ENCODE measurements at regions not wholly inside any gene's neighbourhood (a gene's known extent, or its start where the extent isn't known, plus 50 kb on each side); places are given as distances from the start of the nearest gene placed in this dataset.

- Mint-ChIP-seq H3K9me3 (ENCODE audit: insufficient read depth) (no peaks in the 10 kb centered on the region), H3K27ac (no peak overlapping the region), H3K27me3 (peaks cover 3% of the 10 kb centered on the region), H3K4me1 (no peaks in the 10 kb centered on the region), H3K4me3 (no peak overlapping the region)
- intact Hi-C loops (cut with micrococcal nuclease) = no loop called here
- H3K4me3 ChIP-seq (ENCODE audit: control extremely low read depth in 1 of 5, extremely low read depth in 1 of 5, insufficient read depth in 1 of 5, low read depth in 2 of 5, low read length in 4 of 5) = no peak overlapping the region
- no peaks in the 10 kb centered on the region for H4K20me1 ChIP-seq (ENCODE audit: control insufficient read depth, insufficient read depth, low read length, poor library complexity, severe bottlenecking)
- no peak overlapping the region for H2AFZ ChIP-seq (ENCODE audit: insufficient read depth, low read depth, low read length, poor library complexity, severe bottlenecking)
- no peak overlapping the region for H3K4me2 ChIP-seq (replicated peaks; ENCODE audit: low read depth, low read length, poor library complexity, severe bottlenecking)
- ATAC-seq (ENCODE audit: low read depth) (no peak), DNase-seq (no peak)
- POLR2A ChIA-PET = no interaction called here
- H3K36me3 ChIP-seq (replicated peaks in 1 of 2; ENCODE audit: control extremely low read depth in 1 of 2, control insufficient read depth in 1 of 2, extremely low read depth in 1 of 2, insufficient read depth in 2 of 2, low read length in 1 of 2) = no peaks in the 10 kb centered on the region
- H3K9me3 ChIP-seq (ENCODE audit: control extremely low read depth in 1 of 3, control insufficient read depth in 2 of 3, insufficient read depth in 1 of 3, low read length in 2 of 3) = no peaks in the 10 kb centered on the region
- H3K79me2 ChIP-seq (ENCODE audit: control insufficient read depth, insufficient read depth, low read length) = no peaks in the 10 kb centered on the region
- no peak overlapping the region for H3K9ac ChIP-seq (ENCODE audit: low read length)
- CTCF ChIA-PET = no interaction called here
- WGBS (ENCODE audit: insufficient coverage) = no CpG with 5 or more reads among the region's 3 CpGs
- TF ChIP-seq CTCF (IDR thresholded peaks at IDR 0.05) = no peak
- TF ChIP-seq EZH2 (IDR thresholded peaks at IDR 0.05; ENCODE audit: borderline replicate concordance, insufficient read depth, low read depth, low read length, poor library complexity, severe bottlenecking) = no peak
- no peaks in the 10 kb centered on the region for H3K27me3 ChIP-seq (replicated peaks in 1 of 4; ENCODE audit: control extremely low read depth in 1 of 4, control insufficient read depth in 3 of 4, insufficient read depth in 4 of 4, low read length in 3 of 4)
- no peak overlapping the region for H3K27ac ChIP-seq (ENCODE audit: low read length in 2 of 2)
- H3K4me1 ChIP-seq (ENCODE audit: control insufficient read depth in 2 of 2, insufficient read depth in 2 of 2, low read length in 2 of 2) = no peaks in the 10 kb centered on the region
These were observed 167.1 kb upstream of the MMS22L start for GRCh38 chr6:97450087-97450486.

DNA sequence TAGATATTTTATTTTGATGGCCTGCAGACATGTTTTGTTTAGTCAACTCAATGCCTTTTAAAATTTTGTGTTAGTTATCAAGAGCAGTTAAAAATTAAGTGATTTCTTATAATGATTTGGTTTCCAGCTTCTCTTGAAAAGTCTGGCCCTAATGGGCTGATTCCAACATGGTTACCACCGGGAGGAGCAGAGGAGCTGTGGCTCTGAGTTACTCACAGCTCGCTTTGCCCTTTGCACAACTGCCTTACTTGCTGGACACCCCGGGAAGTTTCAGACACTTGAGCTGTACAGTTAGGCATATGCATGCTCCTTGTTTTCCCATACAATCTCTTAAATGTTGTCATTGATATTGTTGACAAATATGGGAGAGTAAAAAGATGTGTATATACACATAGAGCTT lies 173.1 kb upstream of the MMS22L start:
- intact Hi-C loops (cut with micrococcal nuclease) = no loop called here
- 76% methylated on average over 2 of the region's 3 CpGs for WGBS (ENCODE audit: insufficient coverage)
- Histone ChIP-seq H3K4me3 (ENCODE audit: control extremely low read depth in 1 of 5, extremely low read depth in 1 of 5, insufficient read depth in 1 of 5, low read depth in 2 of 5, low read length in 4 of 5) (no peak overlapping the region), H4K20me1 (ENCODE audit: control insufficient read depth, insufficient read depth, low read length, poor library complexity, severe bottlenecking) (no peaks in the 10 kb centered on the region), H3K27ac (ENCODE audit: low read length in 2 of 2) (no peak overlapping the region), H2AFZ (ENCODE audit: insufficient read depth, low read depth, low read length, poor library complexity, severe bottlenecking) (no peak overlapping the region), H3K4me1 (ENCODE audit: control insufficient read depth in 2 of 2, insufficient read depth in 2 of 2, low read length in 2 of 2) (no peaks in the 10 kb centered on the region), H3K9me3 (ENCODE audit: control extremely low read depth in 1 of 3, control insufficient read depth in 2 of 3, insufficient read depth in 1 of 3, low read length in 2 of 3) (no peaks in the 10 kb centered on the region), H3K36me3 (replicated peaks in 1 of 2; ENCODE audit: control extremely low read depth in 1 of 2, control insufficient read depth in 1 of 2, extremely low read depth in 1 of 2, insufficient read depth in 2 of 2, low read length in 1 of 2) (no peaks in the 10 kb centered on the region), H3K27me3 (replicated peaks in 1 of 4; ENCODE audit: control extremely low read depth in 1 of 4, control insufficient read depth in 3 of 4, insufficient read depth in 4 of 4, low read length in 3 of 4) (no peaks in the 10 kb centered on the region), H3K4me2 (replicated peaks; ENCODE audit: low read depth, low read length, poor library complexity, severe bottlenecking) (no peak overlapping the region), H3K79me2 (ENCODE audit: control insufficient read depth, insufficient read depth, low read length) (no peaks in the 10 kb centered on the region), H3K9ac (ENCODE audit: low read length) (no peak overlapping the region)
- DNase-seq (no peak), ATAC-seq (ENCODE audit: low read depth) (no peak)
- no peaks in the 10 kb centered on the region for H3K9me3 Mint-ChIP-seq (ENCODE audit: insufficient read depth)
- TF ChIP-seq EZH2 (IDR thresholded peaks at IDR 0.05; ENCODE audit: borderline replicate concordance, insufficient read depth, low read depth, low read length, poor library complexity, severe bottlenecking) = no peak
- TF ChIP-seq CTCF (IDR thresholded peaks at IDR 0.05) = no peak
- H3K4me3 Mint-ChIP-seq = no peak overlapping the region
- POLR2A ChIA-PET = no interaction called here
- no peak overlapping the region for H3K27ac Mint-ChIP-seq
- no peaks in the 10 kb centered on the region for H3K4me1 Mint-ChIP-seq
- CTCF ChIA-PET = no interaction called here
- no peaks in the 10 kb centered on the region for H3K27me3 Mint-ChIP-seq

All from B cell (primary cell).